ENCODE measurements at regions not wholly inside any gene's neighbourhood (a gene's known extent, or its start where the extent isn't known, plus 50 kb on each side); places are given as distances from the start of the nearest gene placed in this dataset.
"Not testable (repeated sequence)": the region's sequence is repeated elsewhere in the genome, so short reads cannot be mapped to it uniquely, and the experiment has no call there.

- DNase-seq, result no peak
Measured at GRCh38 chr7:10315881-10316280, 657.8 kb upstream of the PHF14 start.

GRCh38 chr7:10316488-10316887 is 657.2 kb upstream of the PHF14 start:
- no peak for DNase-seq

GRCh38 chr7:10325395-10325794 is 648.3 kb upstream of the PHF14 start:
- DNase-seq, result no peak

- DNase-seq, result no peak
Measured at GRCh38 chr7:10343108-10343507, 630.6 kb upstream of the PHF14 start.

- DNase-seq, result no peak
Measured at GRCh38 chr7:10346032-10346431, 627.6 kb upstream of the PHF14 start.

GRCh38 chr7:10355816-10356215 is 617.9 kb upstream of the PHF14 start:
- DNase-seq, result no peak

GRCh38 chr7:10360050-10360449 is 613.6 kb upstream of the PHF14 start:
- no peak for DNase-seq

- no peak for DNase-seq
Measured at GRCh38 chr7:10401793-10402192, 571.9 kb upstream of the PHF14 start.

GRCh38 chr7:10412422-10413019 is 561.2 kb upstream of the PHF14 start:
- DNase-seq, result peak in 1 of 14 donors; percentile 5

GRCh38 chr7:10418985-10419384 is 554.7 kb upstream of the PHF14 start:
- DNase-seq, result no peak

GRCh38 chr7:10429031-10429430 is 544.6 kb upstream of the PHF14 start:
- DNase-seq, result no peak

GRCh38 chr7:10429511-10429910 is 544.2 kb upstream of the PHF14 start:
- DNase-seq, result peak in 2 of 14 donors; percentile 8 to 21

- no peak for DNase-seq
Measured at GRCh38 chr7:10436302-10436701, 537.4 kb upstream of the PHF14 start.

- DNase-seq, result no peak
Measured at GRCh38 chr7:10439027-10439426, 534.6 kb upstream of the PHF14 start.

- no peak for DNase-seq
Measured at GRCh38 chr7:10455936-10456335, 517.7 kb upstream of the PHF14 start.

- DNase-seq, result no peak
Measured at GRCh38 chr7:10460474-10460873, 513.2 kb upstream of the PHF14 start.

GRCh38 chr7:10463701-10464100 is 510.0 kb upstream of the PHF14 start:
- DNase-seq, result no peak

- not testable (repeated sequence) for DNase-seq
Measured at GRCh38 chr7:10465536-10465935, 508.1 kb upstream of the PHF14 start.

- no peak for DNase-seq
Measured at GRCh38 chr7:10468908-10469307, 504.8 kb upstream of the PHF14 start.

- DNase-seq, result no peak
Measured at GRCh38 chr7:10469476-10469875, 504.2 kb upstream of the PHF14 start.

GRCh38 chr7:10471280-10472058 is 502.2 kb upstream of the PHF14 start:
- no peak for DNase-seq

- no peak for DNase-seq
Measured at GRCh38 chr7:10472115-10472514, 501.6 kb upstream of the PHF14 start.

- DNase-seq, result no peak
Measured at GRCh38 chr7:10473569-10473968, 500.1 kb upstream of the PHF14 start.

- DNase-seq, result no peak
Measured at GRCh38 chr7:10474048-10474447, 499.6 kb upstream of the PHF14 start.

Measured in C1 segment of cervical spinal cord (tissue), 14 donors.